ENCODE measurements at regions not wholly inside any gene's neighbourhood (a gene's known extent, or its start where the extent isn't known, plus 50 kb on each side); places are given as distances from the start of the nearest gene placed in this dataset.

DNA sequence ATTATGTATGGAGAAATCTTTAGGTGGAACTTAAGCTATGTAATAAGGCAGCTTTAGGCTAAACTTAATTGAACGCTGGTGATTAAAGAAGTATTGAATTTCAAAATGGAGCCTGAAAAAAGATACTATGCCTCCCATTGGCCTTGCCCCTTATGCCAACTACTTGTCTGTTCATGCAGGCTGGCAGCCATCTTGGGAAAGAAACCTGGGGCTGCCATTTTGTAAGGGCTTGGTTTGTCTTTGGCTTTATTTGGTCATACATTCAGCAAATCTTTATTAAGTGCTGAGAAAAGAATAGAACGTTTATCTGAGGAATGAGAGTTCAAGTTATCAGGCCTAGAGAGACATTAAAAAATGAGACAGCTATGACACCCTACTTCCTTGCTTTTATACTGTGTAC is 231.3 kb downstream of the KCNE4 start:
- TF ChIP-seq, protein P1, sequence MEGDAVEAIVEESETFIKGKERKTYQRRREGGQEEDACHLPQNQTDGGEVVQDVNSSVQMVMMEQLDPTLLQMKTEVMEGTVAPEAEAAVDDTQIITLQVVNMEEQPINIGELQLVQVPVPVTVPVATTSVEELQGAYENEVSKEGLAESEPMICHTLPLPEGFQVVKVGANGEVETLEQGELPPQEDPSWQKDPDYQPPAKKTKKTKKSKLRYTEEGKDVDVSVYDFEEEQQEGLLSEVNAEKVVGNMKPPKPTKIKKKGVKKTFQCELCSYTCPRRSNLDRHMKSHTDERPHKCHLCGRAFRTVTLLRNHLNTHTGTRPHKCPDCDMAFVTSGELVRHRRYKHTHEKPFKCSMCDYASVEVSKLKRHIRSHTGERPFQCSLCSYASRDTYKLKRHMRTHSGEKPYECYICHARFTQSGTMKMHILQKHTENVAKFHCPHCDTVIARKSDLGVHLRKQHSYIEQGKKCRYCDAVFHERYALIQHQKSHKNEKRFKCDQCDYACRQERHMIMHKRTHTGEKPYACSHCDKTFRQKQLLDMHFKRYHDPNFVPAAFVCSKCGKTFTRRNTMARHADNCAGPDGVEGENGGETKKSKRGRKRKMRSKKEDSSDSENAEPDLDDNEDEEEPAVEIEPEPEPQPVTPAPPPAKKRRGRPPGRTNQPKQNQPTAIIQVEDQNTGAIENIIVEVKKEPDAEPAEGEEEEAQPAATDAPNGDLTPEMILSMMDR (IDR thresholded peaks at IDR 0.05), result no peak
- no peak for TF ChIP-seq POLR2A (IDR thresholded peaks at IDR 0.05)
